Endothelial cell (in vitro differentiated cells): ENCODE measurements at regions not wholly inside any gene's neighbourhood (a gene's known extent, or its start where the extent isn't known, plus 50 kb on each side); places are given as distances from the start of the nearest gene placed in this dataset.
"Not testable (repeated sequence)": the region's sequence is repeated elsewhere in the genome, so short reads cannot be mapped to it uniquely, and the experiment has no call there.

ENCODE experiments used
- DNase-seq: peaks from one replicate; pipeline ENCODE4 v3.0.0; 2021; ENCODE audit warnings: low spot score
- H3K27ac Mint-ChIP-seq: one replicate; pipeline ENCODE4 v1.8.0; 2021; ENCODE audit warnings: mixed read lengths, inconsistent platforms; ENCODE audit not compliant: unreplicated experiment
- H3K27me3 Mint-ChIP-seq: one replicate; pipeline ENCODE4 v1.8.0; 2021; ENCODE audit warnings: mild to moderate bottlenecking, moderate library complexity, mixed read lengths, inconsistent platforms; ENCODE audit not compliant: unreplicated experiment
- H3K36me3 Mint-ChIP-seq: one replicate; pipeline ENCODE4 v1.8.0; 2021; ENCODE audit warnings: mild to moderate bottlenecking, low read depth, mixed read lengths, inconsistent platforms; ENCODE audit not compliant: unreplicated experiment
- H3K4me1 Mint-ChIP-seq: one replicate; pipeline ENCODE4 v1.8.0; 2021; ENCODE audit warnings: mild to moderate bottlenecking, mixed read lengths, inconsistent platforms; ENCODE audit not compliant: unreplicated experiment
- H3K4me3 Mint-ChIP-seq: one replicate; pipeline ENCODE4 v1.8.0; 2021; ENCODE audit warnings: mild to moderate bottlenecking, mixed read lengths, inconsistent platforms; ENCODE audit not compliant: unreplicated experiment
- H3K9me3 Mint-ChIP-seq: one replicate; pipeline ENCODE4 v1.8.0; 2021; ENCODE audit warnings: mixed read lengths, inconsistent platforms; ENCODE audit not compliant: unreplicated experiment
- TF ChIP-seq, protein P1 (sequence below): fragments of 200-600 bp; sonication (generic); IDR thresholded peaks from one replicate; pipeline ENCODE4 v1.5.0; 2021; ENCODE audit warnings: antibody characterized with exemption; ENCODE audit not compliant: unreplicated experiment

DNA sequence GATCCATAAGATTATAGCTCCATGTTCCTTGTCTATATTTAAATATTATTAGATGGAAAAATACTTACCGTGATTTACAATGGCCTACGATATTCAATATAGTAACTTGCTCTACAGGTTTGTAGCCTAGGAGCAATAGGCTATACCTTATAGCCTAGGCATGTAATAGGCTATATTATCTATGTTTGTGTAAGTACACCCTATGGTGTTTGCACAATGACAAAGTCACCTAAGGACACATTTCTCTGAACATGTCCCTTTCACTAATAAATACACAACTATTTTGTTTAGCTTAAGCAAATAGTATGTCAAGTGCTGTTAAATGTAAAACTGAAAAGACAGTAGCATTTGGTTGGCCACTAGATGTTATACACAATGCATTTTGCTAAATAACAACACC, 248.9 kb upstream of the ADGRL4 start:
- Mint-ChIP-seq H3K27ac (no peak overlapping the region), H3K9me3 (no peaks in the 10 kb centered on the region), H3K4me1 (no peaks in the 10 kb centered on the region), H3K4me3 (no peak overlapping the region), H3K36me3 (no peaks in the 10 kb centered on the region), H3K27me3 (no peaks in the 10 kb centered on the region)
- DNase-seq = no peak
- TF ChIP-seq, protein P1, sequence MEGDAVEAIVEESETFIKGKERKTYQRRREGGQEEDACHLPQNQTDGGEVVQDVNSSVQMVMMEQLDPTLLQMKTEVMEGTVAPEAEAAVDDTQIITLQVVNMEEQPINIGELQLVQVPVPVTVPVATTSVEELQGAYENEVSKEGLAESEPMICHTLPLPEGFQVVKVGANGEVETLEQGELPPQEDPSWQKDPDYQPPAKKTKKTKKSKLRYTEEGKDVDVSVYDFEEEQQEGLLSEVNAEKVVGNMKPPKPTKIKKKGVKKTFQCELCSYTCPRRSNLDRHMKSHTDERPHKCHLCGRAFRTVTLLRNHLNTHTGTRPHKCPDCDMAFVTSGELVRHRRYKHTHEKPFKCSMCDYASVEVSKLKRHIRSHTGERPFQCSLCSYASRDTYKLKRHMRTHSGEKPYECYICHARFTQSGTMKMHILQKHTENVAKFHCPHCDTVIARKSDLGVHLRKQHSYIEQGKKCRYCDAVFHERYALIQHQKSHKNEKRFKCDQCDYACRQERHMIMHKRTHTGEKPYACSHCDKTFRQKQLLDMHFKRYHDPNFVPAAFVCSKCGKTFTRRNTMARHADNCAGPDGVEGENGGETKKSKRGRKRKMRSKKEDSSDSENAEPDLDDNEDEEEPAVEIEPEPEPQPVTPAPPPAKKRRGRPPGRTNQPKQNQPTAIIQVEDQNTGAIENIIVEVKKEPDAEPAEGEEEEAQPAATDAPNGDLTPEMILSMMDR = no peak

- Mint-ChIP-seq H3K9me3 (no peaks in the 10 kb centered on the region), H3K27ac (no peak overlapping the region), H3K36me3 (no peaks in the 10 kb centered on the region), H3K27me3 (no peaks in the 10 kb centered on the region), H3K4me3 (no peak overlapping the region), H3K4me1 (no peaks in the 10 kb centered on the region)
- TF ChIP-seq, protein P1 = no peak
- DNase-seq = no peak
These were observed 246.1 kb upstream of the ADGRL4 start for GRCh38 chr1:79252598-79252997.

DNA sequence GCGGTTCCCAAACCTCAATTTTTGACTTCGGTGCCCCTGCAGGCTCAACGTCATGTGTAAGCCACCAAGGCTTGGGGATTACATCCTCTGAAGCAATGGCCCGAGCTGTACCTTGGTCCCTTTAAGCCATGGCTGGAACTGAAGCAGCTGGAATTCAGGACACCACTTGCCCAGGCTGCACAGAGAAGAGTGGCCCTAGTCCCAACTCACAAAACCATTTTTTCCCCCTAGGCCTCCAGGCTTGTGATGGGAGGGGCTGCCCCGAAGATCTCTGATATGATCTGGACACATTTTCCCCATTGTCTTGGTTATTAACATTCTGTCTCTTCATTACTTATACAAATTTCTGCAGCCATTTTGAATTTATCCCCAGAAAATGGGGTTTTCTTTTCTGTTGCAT, 233.3 kb upstream of the ADGRL4 start:
- peaks cover 3% of the 10 kb centered on the region for H3K36me3 Mint-ChIP-seq
- no peak for DNase-seq
- no peak overlapping the region for H3K4me3 Mint-ChIP-seq
- peaks cover 10% of the 10 kb centered on the region for H3K4me1 Mint-ChIP-seq
- no peak overlapping the region for H3K27ac Mint-ChIP-seq
- TF ChIP-seq, protein P1 = no peak
- H3K9me3 Mint-ChIP-seq = peaks cover 5% of the 10 kb centered on the region
- H3K27me3 Mint-ChIP-seq = peaks cover 2% of the 10 kb centered on the region

DNA sequence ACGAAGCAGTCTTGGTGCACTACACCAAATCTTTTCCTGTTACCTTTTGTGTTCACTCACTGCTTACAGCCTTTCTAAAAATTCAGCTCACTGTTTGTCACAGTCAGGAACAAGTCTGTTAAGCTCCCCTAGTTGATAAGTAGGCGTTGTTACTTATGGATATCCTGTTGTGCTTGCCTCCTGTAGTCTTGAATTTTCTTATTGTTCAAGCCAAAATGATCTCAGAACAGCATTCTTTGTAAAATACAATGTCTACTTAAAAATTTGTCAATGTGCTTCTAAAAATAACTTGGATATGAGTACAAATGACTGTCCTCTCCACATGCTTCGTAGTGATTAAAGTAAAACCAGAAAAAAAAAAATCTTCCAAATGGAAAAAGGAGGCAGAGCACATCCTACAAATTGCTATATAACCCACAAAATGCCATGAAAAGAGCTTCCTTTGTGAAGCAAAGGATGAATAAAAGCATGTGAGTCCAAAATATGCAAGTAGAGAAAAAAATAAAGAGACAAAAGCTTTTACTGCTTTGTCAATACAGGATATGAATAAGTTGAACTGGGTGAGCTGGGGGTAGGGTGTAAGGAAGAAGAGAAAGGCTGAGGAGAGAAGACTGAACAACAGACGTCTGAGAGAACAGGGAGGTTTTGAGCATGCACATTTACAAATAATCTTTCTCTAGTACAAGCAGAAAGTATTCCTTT, 228.9 kb upstream of the ADGRL4 start:
- no peak overlapping the region for H3K4me3 Mint-ChIP-seq
- peak overlapping the region; percentile 86 for H3K27ac Mint-ChIP-seq
- peaks cover 17% of the 10 kb centered on the region for H3K4me1 Mint-ChIP-seq
- DNase-seq = no peak
- peaks cover 3% of the 10 kb centered on the region for H3K36me3 Mint-ChIP-seq
- peaks cover 5% of the 10 kb centered on the region for H3K9me3 Mint-ChIP-seq
- peaks cover 2% of the 10 kb centered on the region for H3K27me3 Mint-ChIP-seq
- TF ChIP-seq, protein P1 = no peak

DNA sequence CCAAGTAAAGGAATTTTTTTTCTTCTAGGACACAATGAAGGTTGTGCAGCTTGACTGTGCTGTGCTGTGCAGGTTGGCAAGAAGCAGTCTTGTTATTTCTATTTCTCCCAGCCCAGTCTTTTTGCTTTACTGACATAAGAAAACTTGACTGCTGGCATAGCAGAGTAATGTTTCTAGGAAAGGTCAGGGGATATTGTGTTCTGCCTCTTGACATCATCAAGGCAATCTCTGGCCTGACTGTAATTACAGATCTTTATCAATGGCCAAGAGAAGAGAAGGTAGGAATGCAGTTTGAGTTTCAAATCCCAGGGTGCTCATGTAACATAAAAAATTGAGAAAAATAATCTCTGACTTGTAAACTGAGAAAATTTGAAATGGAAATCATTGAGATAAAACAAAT, 226.3 kb upstream of the ADGRL4 start:
- H3K27me3 Mint-ChIP-seq = no peaks in the 10 kb centered on the region
- H3K36me3 Mint-ChIP-seq = no peaks in the 10 kb centered on the region
- H3K4me3 Mint-ChIP-seq = no peak overlapping the region
- H3K4me1 Mint-ChIP-seq = peaks cover 17% of the 10 kb centered on the region
- no peak for DNase-seq
- TF ChIP-seq, protein P1 = no peak
- no peaks in the 10 kb centered on the region for H3K9me3 Mint-ChIP-seq
- no peak overlapping the region for H3K27ac Mint-ChIP-seq

DNA sequence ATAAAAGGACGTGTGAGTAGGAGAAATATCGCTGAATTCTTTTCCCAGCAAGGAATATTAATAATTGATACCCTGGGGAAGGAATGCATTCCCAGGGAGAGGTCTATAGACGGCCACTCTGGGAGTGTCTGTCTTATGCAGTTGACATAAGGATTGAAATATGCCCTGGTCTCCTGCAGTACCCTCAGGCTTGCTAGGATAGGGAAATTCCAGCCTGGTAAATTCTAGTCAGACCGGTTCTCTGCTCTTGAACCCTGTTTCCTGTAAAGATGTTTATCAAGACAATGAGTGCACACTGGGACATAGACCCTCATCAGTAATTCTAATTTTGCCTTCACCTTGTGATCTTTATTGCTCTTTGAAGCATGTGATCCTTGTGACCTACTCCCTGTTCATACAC, 224.2 kb upstream of the ADGRL4 start:
- DNase-seq, H3K27ac Mint-ChIP-seq, H3K36me3 Mint-ChIP-seq, H3K9me3 Mint-ChIP-seq, H3K27me3 Mint-ChIP-seq, H3K4me3 Mint-ChIP-seq: not testable (repeated sequence)
- H3K4me1 Mint-ChIP-seq = peaks cover 16% of the 10 kb centered on the region
